ENCODE measurements at regions not wholly inside any gene's neighbourhood (a gene's known extent, or its start where the extent isn't known, plus 50 kb on each side); places are given as distances from the start of the nearest gene placed in this dataset.
A peak's percentile ranks its signal among the peaks of the same experiment; 100 is the strongest.

DNA sequence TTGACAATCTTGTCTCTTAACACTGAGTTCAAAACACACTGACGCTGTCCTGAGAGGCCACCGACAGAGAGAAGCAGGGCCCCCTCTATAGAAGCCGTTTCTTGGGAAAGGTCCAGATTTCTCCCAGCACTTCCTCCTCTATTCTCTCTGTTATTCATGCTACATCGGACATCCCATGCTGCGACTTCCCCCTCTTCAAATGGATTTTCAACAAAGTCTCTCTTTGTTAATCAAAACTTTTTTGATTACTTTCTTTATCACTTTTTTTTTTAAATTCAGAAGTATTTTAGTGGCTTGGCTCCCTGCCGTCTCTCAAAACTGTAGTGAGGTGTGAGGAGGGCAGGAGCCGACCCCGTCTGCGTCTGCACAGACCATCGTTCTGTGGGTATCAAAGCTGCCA is 298.9 kb upstream of the PITRM1 start:
- TF ChIP-seq, protein P1, sequence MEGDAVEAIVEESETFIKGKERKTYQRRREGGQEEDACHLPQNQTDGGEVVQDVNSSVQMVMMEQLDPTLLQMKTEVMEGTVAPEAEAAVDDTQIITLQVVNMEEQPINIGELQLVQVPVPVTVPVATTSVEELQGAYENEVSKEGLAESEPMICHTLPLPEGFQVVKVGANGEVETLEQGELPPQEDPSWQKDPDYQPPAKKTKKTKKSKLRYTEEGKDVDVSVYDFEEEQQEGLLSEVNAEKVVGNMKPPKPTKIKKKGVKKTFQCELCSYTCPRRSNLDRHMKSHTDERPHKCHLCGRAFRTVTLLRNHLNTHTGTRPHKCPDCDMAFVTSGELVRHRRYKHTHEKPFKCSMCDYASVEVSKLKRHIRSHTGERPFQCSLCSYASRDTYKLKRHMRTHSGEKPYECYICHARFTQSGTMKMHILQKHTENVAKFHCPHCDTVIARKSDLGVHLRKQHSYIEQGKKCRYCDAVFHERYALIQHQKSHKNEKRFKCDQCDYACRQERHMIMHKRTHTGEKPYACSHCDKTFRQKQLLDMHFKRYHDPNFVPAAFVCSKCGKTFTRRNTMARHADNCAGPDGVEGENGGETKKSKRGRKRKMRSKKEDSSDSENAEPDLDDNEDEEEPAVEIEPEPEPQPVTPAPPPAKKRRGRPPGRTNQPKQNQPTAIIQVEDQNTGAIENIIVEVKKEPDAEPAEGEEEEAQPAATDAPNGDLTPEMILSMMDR (IDR thresholded peaks at IDR 0.05; ENCODE audit: unreplicated experiment), result no peak
- no peaks in the 10 kb centered on the region for H3K36me3 Mint-ChIP-seq (ENCODE audit: insufficient read depth)
- no peak for DNase-seq (ENCODE audit: low spot score, unreplicated experiment)
- no peak overlapping the region for H3K4me3 Mint-ChIP-seq (ENCODE audit: low read depth)
- H3K4me1 Mint-ChIP-seq (ENCODE audit: low read depth), result peaks cover 13% of the 10 kb centered on the region
- H3K27me3 Mint-ChIP-seq, result peaks cover 4% of the 10 kb centered on the region
- H3K27ac Mint-ChIP-seq, result no peak overlapping the region
- H3K9me3 Mint-ChIP-seq (ENCODE audit: low read depth), result no peaks in the 10 kb centered on the region

DNA sequence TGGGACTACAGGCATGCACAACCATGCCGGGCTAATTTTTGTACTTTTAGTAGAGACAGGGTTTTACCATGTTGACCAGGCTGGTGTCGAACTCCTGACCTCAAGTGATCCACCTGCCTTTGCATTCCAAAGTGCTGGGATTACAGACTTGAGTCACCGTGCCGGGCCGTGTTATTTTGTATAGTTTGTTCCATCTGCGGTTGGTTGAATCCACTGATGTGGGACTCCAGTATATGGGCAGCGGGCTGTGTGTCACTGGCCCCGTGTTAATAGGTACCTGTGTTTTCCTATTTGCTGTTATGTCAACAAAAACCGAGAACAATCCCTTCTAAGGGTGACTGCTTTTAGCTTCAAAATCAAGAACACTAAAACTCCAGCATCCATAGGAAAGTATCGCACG is 297.6 kb upstream of the PITRM1 start:
- TF ChIP-seq, protein P1 (IDR thresholded peaks at IDR 0.05; ENCODE audit: unreplicated experiment), result no peak
- H3K4me3 Mint-ChIP-seq (ENCODE audit: low read depth), result no peak overlapping the region
- H3K9me3 Mint-ChIP-seq (ENCODE audit: low read depth), result no peaks in the 10 kb centered on the region
- H3K27ac Mint-ChIP-seq, result no peak overlapping the region
- no peaks in the 10 kb centered on the region for H3K27me3 Mint-ChIP-seq
- no peaks in the 10 kb centered on the region for H3K36me3 Mint-ChIP-seq (ENCODE audit: insufficient read depth)
- peaks cover 13% of the 10 kb centered on the region for H3K4me1 Mint-ChIP-seq (ENCODE audit: low read depth)
- no peak for DNase-seq (ENCODE audit: low spot score, unreplicated experiment)

DNA sequence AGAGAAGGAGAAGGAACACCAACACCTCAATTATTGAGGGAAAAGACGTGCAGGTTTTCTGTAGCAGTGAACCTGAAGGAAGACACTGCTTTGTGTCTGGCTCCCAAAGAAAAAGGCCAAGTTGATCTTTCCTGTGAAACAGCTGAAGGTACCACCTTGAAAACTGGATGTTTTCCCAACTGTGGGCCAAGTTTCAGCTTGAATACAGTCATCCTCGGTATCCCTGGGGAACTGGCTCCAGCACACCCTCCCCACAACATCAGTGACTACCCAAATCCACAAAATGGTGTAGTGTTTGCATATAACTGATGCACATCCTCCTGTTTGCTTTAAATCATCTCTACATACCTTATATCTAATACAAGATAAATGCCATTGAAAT is 297.0 kb upstream of the PITRM1 start:
- H3K27ac Mint-ChIP-seq, result no peak overlapping the region
- TF ChIP-seq, protein P1 (IDR thresholded peaks at IDR 0.05; ENCODE audit: unreplicated experiment), result no peak
- no peaks in the 10 kb centered on the region for H3K36me3 Mint-ChIP-seq (ENCODE audit: insufficient read depth)
- no peak overlapping the region for H3K4me3 Mint-ChIP-seq (ENCODE audit: low read depth)
- H3K27me3 Mint-ChIP-seq, result no peaks in the 10 kb centered on the region
- DNase-seq (ENCODE audit: low spot score, unreplicated experiment), result no peak
- H3K9me3 Mint-ChIP-seq (ENCODE audit: low read depth), result no peaks in the 10 kb centered on the region
- H3K4me1 Mint-ChIP-seq (ENCODE audit: low read depth), result peaks cover 18% of the 10 kb centered on the region

DNA sequence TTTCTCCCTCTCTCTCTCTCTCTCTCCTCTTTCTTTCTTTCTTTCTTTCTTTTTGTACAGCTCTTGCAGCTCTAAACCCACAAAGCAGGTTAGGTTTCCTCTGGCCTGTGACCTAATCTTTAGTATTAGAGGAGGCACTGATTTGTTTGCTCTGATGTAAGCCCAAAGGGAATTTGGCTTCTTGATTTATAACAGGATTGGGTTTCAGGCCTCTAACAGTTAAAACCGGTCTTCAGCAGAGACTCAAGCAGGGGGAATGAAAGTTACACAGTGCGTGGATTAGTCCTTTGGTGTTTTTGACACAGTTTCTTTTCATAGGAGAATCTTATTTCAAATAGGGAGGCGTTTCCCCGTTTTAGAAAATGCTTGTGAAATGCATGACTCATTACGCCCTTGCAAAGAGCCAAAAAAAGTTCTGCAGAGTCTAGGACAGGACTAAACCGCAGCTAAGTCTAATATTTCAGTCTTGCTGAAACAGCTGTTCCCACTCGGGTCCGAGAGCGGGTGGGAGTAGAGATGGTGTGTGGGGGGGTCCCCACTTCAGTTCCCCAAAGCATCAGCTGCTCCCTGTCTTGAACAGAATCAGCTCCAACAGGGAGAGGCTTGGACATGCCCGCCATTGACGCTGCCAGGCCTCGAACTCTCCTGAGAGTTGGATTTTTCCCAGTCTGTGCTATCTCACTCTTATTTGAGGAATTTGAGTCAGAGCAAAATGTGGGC is 296.5 kb upstream of the PITRM1 start:
- no peak for DNase-seq (ENCODE audit: low spot score, unreplicated experiment)

DNA sequence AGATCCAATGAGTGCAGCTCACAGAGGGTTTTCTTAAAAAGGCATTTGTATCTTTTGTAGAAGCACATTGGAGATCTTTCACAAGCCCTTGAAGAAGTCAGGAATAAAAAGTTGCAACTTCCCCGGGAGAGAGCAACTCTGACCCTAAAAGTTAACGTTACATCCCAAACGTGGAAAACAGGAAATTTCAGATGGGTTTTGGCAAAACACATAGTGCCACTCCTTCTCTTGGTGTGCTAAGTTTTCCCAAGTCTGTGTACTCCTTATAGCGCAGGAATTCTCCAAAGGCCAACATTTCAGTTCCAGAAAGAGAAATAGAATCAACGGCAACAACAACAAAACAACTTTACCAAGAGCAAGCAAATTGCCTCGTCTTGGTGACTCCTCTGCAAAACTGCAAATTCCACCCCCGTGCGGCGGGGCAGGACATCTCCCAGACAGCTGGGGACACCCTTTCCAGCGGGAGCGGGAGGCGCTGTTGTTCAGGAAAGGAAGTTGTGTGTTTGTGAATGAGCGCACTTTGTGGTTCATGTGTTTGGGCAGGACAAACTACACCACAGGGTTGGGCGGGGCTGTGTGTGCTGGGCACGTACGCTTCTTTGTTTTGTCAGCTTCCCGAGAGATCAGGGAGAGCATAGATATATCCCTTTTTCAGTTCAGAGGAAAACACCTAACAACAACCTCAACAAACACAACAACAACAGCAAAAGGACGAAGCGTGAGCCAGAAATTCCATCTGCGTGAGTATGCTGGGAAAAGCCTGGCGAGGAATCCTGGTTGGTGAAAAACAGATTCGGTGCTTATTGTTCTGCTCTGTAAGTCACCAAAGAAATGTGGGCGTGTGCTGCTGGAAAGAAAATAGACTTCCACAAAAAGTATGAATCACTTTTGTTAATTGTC is 294.7 kb upstream of the PITRM1 start:
- Mint-ChIP-seq H3K4me1 (ENCODE audit: low read depth) (peaks cover 19% of the 10 kb centered on the region), H3K27me3 (no peaks in the 10 kb centered on the region), H3K27ac (peak overlapping the region; percentile 20), H3K9me3 (ENCODE audit: low read depth) (no peaks in the 10 kb centered on the region), H3K36me3 (ENCODE audit: insufficient read depth) (no peaks in the 10 kb centered on the region), H3K4me3 (ENCODE audit: low read depth) (no peak overlapping the region)
- TF ChIP-seq, protein P1 (IDR thresholded peaks at IDR 0.05; ENCODE audit: unreplicated experiment), result no peak
- DNase-seq (ENCODE audit: low spot score, unreplicated experiment), result no peak

More for the DNA sequence above, 296.5 kb upstream of the PITRM1 start:
- Mint-ChIP-seq H3K4me1 (ENCODE audit: low read depth) (peaks cover 19% of the 10 kb centered on the region), H3K27me3 (no peaks in the 10 kb centered on the region), H3K9me3 (ENCODE audit: low read depth) (no peaks in the 10 kb centered on the region), H3K36me3 (ENCODE audit: insufficient read depth) (no peaks in the 10 kb centered on the region), H3K27ac (peak overlapping the region; percentile 73), H3K4me3 (ENCODE audit: low read depth) (no peak overlapping the region)
- TF ChIP-seq, protein P1 (IDR thresholded peaks at IDR 0.05; ENCODE audit: unreplicated experiment), result no peak
